CD4-positive, alpha-beta T cell treated with Interferon alpha-2 for 1 hour (primary cell): ENCODE measurements at regions not wholly inside any gene's neighbourhood (a gene's known extent, or its start where the extent isn't known, plus 50 kb on each side); places are given as distances from the start of the nearest gene placed in this dataset.

Experiments
- DNase-seq, 2 donors: peaks; one replicate each; pipeline ENCODE4 v3.0.0-alpha.2; 2020 to 2022

- no peak for DNase-seq
Observed at GRCh38 chr10:61842755-61843497, 58.6 kb upstream of the ARID5B start.

GRCh38 chr10:61844116-61844822 is 57.2 kb upstream of the ARID5B start:
- no peak for DNase-seq

- no peak for DNase-seq
Observed at GRCh38 chr10:61845196-61845949, 56.1 kb upstream of the ARID5B start.

GRCh38 chr10:61845950-61846268 is 55.6 kb upstream of the ARID5B start:
- no peak for DNase-seq

GRCh38 chr10:61846370-61847031 is 55.0 kb upstream of the ARID5B start:
- no peak for DNase-seq

GRCh38 chr10:61847087-61847486 is 54.4 kb upstream of the ARID5B start:
- no peak for DNase-seq

GRCh38 chr10:61847640-61848039 is 53.9 kb upstream of the ARID5B start:
- no peak for DNase-seq

GRCh38 chr10:61850376-61850775 is 51.1 kb upstream of the ARID5B start:
- no peak for DNase-seq
